OCI-LY3 (cell line): ENCODE measurements at regions not wholly inside any gene's neighbourhood (a gene's known extent, or its start where the extent isn't known, plus 50 kb on each side); places are given as distances from the start of the nearest gene placed in this dataset.

Source experiments
- EZH2phosphoT487 ChIP-seq: fragments of 200-600 bp; shearing (Covaris generic); IDR thresholded peaks from 2 replicates; pipeline ENCODE4 v1.6.1; 2018; ENCODE audit warnings: antibody characterized with exemption, mixed run types, low read depth
- TF ChIP-seq, protein P1 (sequence below): fragments of 200-600, 300-600 bp; sonication (generic); IDR thresholded peaks from 2 replicates; pipeline ENCODE4 v1.5.1; 2014; ENCODE audit warnings: antibody characterized with exemption, low read length, low read depth

DNA sequence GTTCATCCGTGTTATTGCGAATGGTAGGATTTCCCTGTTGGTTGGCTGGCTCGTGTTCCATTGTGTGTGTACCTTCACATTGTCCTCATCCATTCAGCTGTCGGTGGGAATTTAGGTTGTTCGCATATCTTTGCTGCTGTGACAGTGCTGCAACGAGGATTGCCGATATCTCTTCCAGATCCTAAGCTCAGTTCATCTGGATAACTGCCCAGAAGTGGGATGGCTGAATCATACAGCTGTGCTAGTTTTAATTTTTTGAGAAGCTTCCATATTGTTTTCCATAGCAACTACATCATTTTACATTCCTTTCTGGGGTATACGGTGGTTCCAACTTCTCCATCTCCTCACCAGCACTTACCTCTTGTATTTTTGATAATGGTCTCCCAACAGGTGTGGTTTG, 292.8 kb upstream of the SFSWAP start:
- TF ChIP-seq, protein P1, sequence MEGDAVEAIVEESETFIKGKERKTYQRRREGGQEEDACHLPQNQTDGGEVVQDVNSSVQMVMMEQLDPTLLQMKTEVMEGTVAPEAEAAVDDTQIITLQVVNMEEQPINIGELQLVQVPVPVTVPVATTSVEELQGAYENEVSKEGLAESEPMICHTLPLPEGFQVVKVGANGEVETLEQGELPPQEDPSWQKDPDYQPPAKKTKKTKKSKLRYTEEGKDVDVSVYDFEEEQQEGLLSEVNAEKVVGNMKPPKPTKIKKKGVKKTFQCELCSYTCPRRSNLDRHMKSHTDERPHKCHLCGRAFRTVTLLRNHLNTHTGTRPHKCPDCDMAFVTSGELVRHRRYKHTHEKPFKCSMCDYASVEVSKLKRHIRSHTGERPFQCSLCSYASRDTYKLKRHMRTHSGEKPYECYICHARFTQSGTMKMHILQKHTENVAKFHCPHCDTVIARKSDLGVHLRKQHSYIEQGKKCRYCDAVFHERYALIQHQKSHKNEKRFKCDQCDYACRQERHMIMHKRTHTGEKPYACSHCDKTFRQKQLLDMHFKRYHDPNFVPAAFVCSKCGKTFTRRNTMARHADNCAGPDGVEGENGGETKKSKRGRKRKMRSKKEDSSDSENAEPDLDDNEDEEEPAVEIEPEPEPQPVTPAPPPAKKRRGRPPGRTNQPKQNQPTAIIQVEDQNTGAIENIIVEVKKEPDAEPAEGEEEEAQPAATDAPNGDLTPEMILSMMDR, result no peak
- TF ChIP-seq EZH2phosphoT487, result no peak
